HG03097 (cell line): ENCODE measurements at regions not wholly inside any gene's neighbourhood (a gene's known extent, or its start where the extent isn't known, plus 50 kb on each side); places are given as distances from the start of the nearest gene placed in this dataset.
"Not testable (repeated sequence)": the region's sequence is repeated elsewhere in the genome, so short reads cannot be mapped to it uniquely, and the experiment has no call there.

ENCODE experiments used
- ATAC-seq: cut with Tn5 transposase; IDR thresholded peaks from one replicate; pipeline ENCODE4 v1.9.1; 2021; ENCODE audit not compliant: unreplicated experiment, low FRiP score

- peak; percentile 81 for ATAC-seq
Measured at GRCh38 chr10:30736685-30737232, 107.2 kb upstream of the LYZL2 start.

- no peak for ATAC-seq
Measured at GRCh38 chr10:30734901-30735300, 105.3 kb upstream of the LYZL2 start.

- ATAC-seq: no peak
Measured at GRCh38 chr10:30732671-30733070, 103.1 kb upstream of the LYZL2 start.

GRCh38 chr10:30731963-30732362 lies 102.4 kb upstream of the LYZL2 start:
- ATAC-seq: no peak

- ATAC-seq: no peak
Measured at GRCh38 chr10:30730306-30730705, 100.8 kb upstream of the LYZL2 start.

- ATAC-seq: no peak
Measured at GRCh38 chr10:30728766-30729165, 99.2 kb upstream of the LYZL2 start.

- no peak for ATAC-seq
Measured at GRCh38 chr10:30728127-30728526, 98.6 kb upstream of the LYZL2 start.

- no peak for ATAC-seq
Measured at GRCh38 chr10:30727524-30727923, 98.0 kb upstream of the LYZL2 start.

GRCh38 chr10:30726783-30727414 lies 97.3 kb upstream of the LYZL2 start:
- peak; percentile 80 for ATAC-seq

GRCh38 chr10:30725661-30726060 lies 96.1 kb upstream of the LYZL2 start:
- ATAC-seq: no peak

GRCh38 chr10:30724296-30724695 lies 94.7 kb upstream of the LYZL2 start:
- no peak for ATAC-seq

- no peak for ATAC-seq
Measured at GRCh38 chr10:30722956-30723620, 93.5 kb upstream of the LYZL2 start.

GRCh38 chr10:30719832-30720231 lies 90.3 kb upstream of the LYZL2 start:
- no peak for ATAC-seq

GRCh38 chr10:30709700-30710358 lies 80.3 kb upstream of the LYZL2 start:
- no peak for ATAC-seq

- no peak for ATAC-seq
Measured at GRCh38 chr10:30709229-30709628, 79.7 kb upstream of the LYZL2 start.

- ATAC-seq: no peak
Measured at GRCh38 chr10:30708234-30708633, 78.7 kb upstream of the LYZL2 start.

- not testable (repeated sequence) for ATAC-seq
Measured at GRCh38 chr10:30706189-30706588, 76.6 kb upstream of the LYZL2 start.

GRCh38 chr10:30705625-30706149 lies 76.1 kb upstream of the LYZL2 start:
- peak; percentile 18 for ATAC-seq

- peak; percentile 44 for ATAC-seq
Measured at GRCh38 chr10:30705101-30705624, 75.6 kb upstream of the LYZL2 start.

GRCh38 chr10:30704601-30705100 lies 75.1 kb upstream of the LYZL2 start:
- not testable (repeated sequence) for ATAC-seq

GRCh38 chr10:30704026-30704600 lies 74.6 kb upstream of the LYZL2 start:
- no peak for ATAC-seq
